Panc1 (cell line): ENCODE measurements at regions not wholly inside any gene's neighbourhood (a gene's known extent, or its start where the extent isn't known, plus 50 kb on each side); places are given as distances from the start of the nearest gene placed in this dataset.

Experiments used
- ATAC-seq: fragments of 200-7000 bp; cut with Tn5 transposase; 2 replicates; pipeline ENCODE4 v1.9.1; 2020; ENCODE audit warnings: mild to moderate bottlenecking, moderate library complexity
- BruUV-seq: library from RNA; stranded (reverse); fragments of 400-500 nt; replicated peaks from 2 replicates; lab custom pipeline; 2021; lab: Mats Ljungman, UMichigan
- CTCF ChIA-PET: fragments of 300-600 bp; sonication (Branson Sonifier 250); formaldehyde crosslinking; loops from one replicate; lab custom pipeline; 2022; ENCODE audit warnings: antibody characterized with exemption; lab: Charles Lee
- POLR2A ChIA-PET: fragments of 300-600 bp; sonication (Branson Sonifier 250); formaldehyde crosslinking; loops from one replicate; lab custom pipeline; 2022; ENCODE audit warnings: antibody characterized with exemption; lab: Charles Lee
- DNase-seq: peaks from one replicate; pipeline ENCODE4 v3.0.0-alpha.2; 2010; ENCODE audit warnings: low read depth, low spot score
- H3K27ac ChIP-seq: 2 replicates; pipeline ENCODE4 v1.5.1; 2011; ENCODE audit warnings: mild to moderate bottlenecking, low read length, inconsistent platforms
- H3K27me3 ChIP-seq: fragments of 200-500 bp; sonication (Bioruptor generic); 2 replicates; pipeline ENCODE4 v1.6.0; 2014; ENCODE audit warnings: low read length, inconsistent platforms; ENCODE audit not compliant: control insufficient read depth, insufficient read depth
- H3K36me3 ChIP-seq: fragments of 200-500 bp; sonication (Bioruptor generic); 2 replicates; pipeline ENCODE4 v1.5.1; 2014; ENCODE audit warnings: inconsistent platforms, mild to moderate bottlenecking, low read length, moderate library complexity; ENCODE audit not compliant: control insufficient read depth, insufficient read depth
- H3K4me1 ChIP-seq: 2 replicates; pipeline ENCODE4 v1.5.1; 2011; ENCODE audit warnings: inconsistent platforms, mild to moderate bottlenecking, low read length, moderate library complexity; ENCODE audit not compliant: control insufficient read depth, insufficient read depth
- H3K4me3 ChIP-seq, 2 experiments: 2 replicates each; pipeline ENCODE4 v1.5.1; 2011 to 2012; ENCODE audit warnings: low read depth in 2 of 2, low read length in 2 of 2, mild to moderate bottlenecking in 2 of 2, inconsistent platforms in 1 of 2, moderate library complexity in 1 of 2
- H3K9me3 ChIP-seq: fragments of 200-500 bp; sonication (Bioruptor generic); 2 replicates; pipeline ENCODE4 v1.5.1; 2014; ENCODE audit warnings: low read depth, mild to moderate bottlenecking, inconsistent platforms, low read length, moderate library complexity; ENCODE audit not compliant: control insufficient read depth, insufficient read depth
- CTCF ChIP-seq: fragments of 450-650 bp; IDR thresholded peaks from 2 replicates; pipeline ENCODE4 v1.5.1; 2017; ENCODE audit warnings: mild to moderate bottlenecking
- POLR2AphosphoS5 ChIP-seq: IDR thresholded peaks from 2 replicates; pipeline ENCODE4 v1.6.1; 2012; ENCODE audit warnings: mild to moderate bottlenecking, low read depth, low read length, moderate library complexity
- REST ChIP-seq, 2 experiments: IDR thresholded peaks; 2 replicates each; pipeline ENCODE4 v1.6.1; 2011 to 2012; ENCODE audit warnings: low read depth in 2 of 2, control low read depth in 1 of 2, low read length in 1 of 2, mild to moderate bottlenecking in 1 of 2, moderate library complexity in 1 of 2; ENCODE audit not compliant: insufficient read depth in 1 of 2
- SIN3A ChIP-seq: IDR thresholded peaks from 2 replicates; pipeline ENCODE4 v1.6.1; 2012; ENCODE audit warnings: low read depth, mild to moderate bottlenecking, low read length, moderate library complexity, borderline replicate concordance; ENCODE audit not compliant: insufficient read depth
- TCF7L2 ChIP-seq: IDR thresholded peaks from 2 replicates; pipeline ENCODE4 v1.6.1; 2011; ENCODE audit warnings: mild to moderate bottlenecking, low read depth, low read length, inconsistent platforms
- in situ Hi-C: cut with HindIII; loops from 2 replicates; pipeline ENCODE4 v1.10.0; 2016; ENCODE audit warnings: low sequenced_read_pairs, low pct_unique_long_range_greater_than_20kb
- intact Hi-C: fragments of 100-400 bp; cut with micrococcal nuclease; formaldehyde crosslinking; loops from one replicate; pipeline ENCODE4 v1.10.0; 2022; ENCODE audit not compliant: unreplicated experiment

GRCh38 chr6:67591910-67592309 lies 1043.2 kb upstream of the ADGRB3 start:
- no TSS peak for BruUV-seq
- H3K9me3 ChIP-seq = no peaks in the 10 kb centered on the region; the same call in 1 of the 2 replicates
- no peaks in the 10 kb centered on the region for H3K4me1 ChIP-seq
- TF ChIP-seq TCF7L2 = no peak
- TF ChIP-seq REST (IDR thresholded peaks at IDR 0.05; ENCODE audit: insufficient read depth in 1 of 2, low read depth in 2 of 2, low read length in 1 of 2) = no peak
- no peak for TF ChIP-seq POLR2AphosphoS5
- TF ChIP-seq SIN3A = no peak
- POLR2A ChIA-PET = no interaction called here
- DNase-seq = no peak
- CTCF ChIA-PET = no interaction called here
- H3K4me3 ChIP-seq = no peak overlapping the region
- ATAC-seq = no peak
- intact Hi-C loops = no loop called here
- no peak overlapping the region for H3K27ac ChIP-seq
- H3K36me3 ChIP-seq = no peaks in the 10 kb centered on the region
- no peaks in the 10 kb centered on the region for H3K27me3 ChIP-seq
- in situ Hi-C loops = no loop called here

- POLR2A ChIA-PET = no interaction called here
- Histone ChIP-seq H3K4me3 (no peak overlapping the region), H3K4me1 (no peaks in the 10 kb centered on the region), H3K27me3 (no peaks in the 10 kb centered on the region), H3K36me3 (no peaks in the 10 kb centered on the region), H3K27ac (no peak overlapping the region), H3K9me3 (peaks cover 7% of the 10 kb centered on the region; the same call in 1 of the 2 replicates)
- no TSS peak for BruUV-seq
- CTCF ChIA-PET = no interaction called here
- DNase-seq = no peak
- no peak for ATAC-seq
- intact Hi-C loops (no loop called here), in situ Hi-C loops (no loop called here)
- no peak for TF ChIP-seq SIN3A
- no peak for TF ChIP-seq TCF7L2
- TF ChIP-seq POLR2AphosphoS5 = no peak
- no peak for TF ChIP-seq REST (IDR thresholded peaks at IDR 0.05; ENCODE audit: insufficient read depth in 1 of 2, low read depth in 2 of 2, low read length in 1 of 2)
- TF ChIP-seq CTCF = no peak
These were observed 1067.2 kb upstream of the ADGRB3 start for GRCh38 chr6:67567842-67568241.
